ENCODE measurements at regions not wholly inside any gene's neighbourhood (a gene's known extent, or its start where the extent isn't known, plus 50 kb on each side); places are given as distances from the start of the nearest gene placed in this dataset.

GRCh38 chrX:39304746-39305145 lies 503.5 kb downstream of the MID1IP1 start:
- DNase-seq: no peak

- no peak for DNase-seq
Measured at GRCh38 chrX:39307488-39307887, 506.2 kb downstream of the MID1IP1 start.

GRCh38 chrX:39308126-39308525 lies 506.9 kb downstream of the MID1IP1 start:
- DNase-seq: no peak

- peak; percentile 41 for DNase-seq
Measured at GRCh38 chrX:39309018-39309635, 507.9 kb downstream of the MID1IP1 start.

GRCh38 chrX:39309721-39310152 lies 508.5 kb downstream of the MID1IP1 start:
- DNase-seq: peak; percentile 45

- no peak for DNase-seq
Measured at GRCh38 chrX:39310891-39311290, 509.6 kb downstream of the MID1IP1 start.

GRCh38 chrX:39311646-39312045 lies 510.4 kb downstream of the MID1IP1 start:
- DNase-seq: no peak

- DNase-seq: no peak
Measured at GRCh38 chrX:39313146-39313545, 511.9 kb downstream of the MID1IP1 start.

GRCh38 chrX:39318506-39319343 lies 517.5 kb downstream of the MID1IP1 start:
- no peak for DNase-seq

- no peak for DNase-seq
Measured at GRCh38 chrX:39320165-39320564, 518.9 kb downstream of the MID1IP1 start.

- DNase-seq: no peak
Measured at GRCh38 chrX:39322496-39322895, 521.2 kb downstream of the MID1IP1 start.

GRCh38 chrX:39324233-39324930 lies 523.1 kb downstream of the MID1IP1 start:
- DNase-seq: no peak

GRCh38 chrX:39327255-39327654 lies 526.0 kb downstream of the MID1IP1 start:
- DNase-seq: peak; percentile 37

GRCh38 chrX:39327705-39328104 lies 526.4 kb downstream of the MID1IP1 start:
- no peak for DNase-seq

- no peak for DNase-seq
Measured at GRCh38 chrX:39328661-39329060, 527.4 kb downstream of the MID1IP1 start.

- DNase-seq: no peak
Measured at GRCh38 chrX:39331082-39331704, 529.9 kb downstream of the MID1IP1 start.

- no peak for DNase-seq
Measured at GRCh38 chrX:39333451-39333850, 532.2 kb downstream of the MID1IP1 start.

- no peak for DNase-seq
Measured at GRCh38 chrX:39335513-39336235, 534.4 kb downstream of the MID1IP1 start.

GRCh38 chrX:39336671-39337311 lies 535.5 kb downstream of the MID1IP1 start:
- DNase-seq: no peak

- DNase-seq: no peak
Measured at GRCh38 chrX:39337451-39337850, 536.2 kb downstream of the MID1IP1 start.

- no peak for DNase-seq
Measured at GRCh38 chrX:39338583-39338982, 537.3 kb downstream of the MID1IP1 start.
